HG03039 (cell line): ENCODE measurements at regions not wholly inside any gene's neighbourhood (a gene's known extent, or its start where the extent isn't known, plus 50 kb on each side); places are given as distances from the start of the nearest gene placed in this dataset.

ENCODE experiments used
- ATAC-seq: cut with Tn5 transposase; IDR thresholded peaks from one replicate; pipeline ENCODE4 v1.9.1; 2021; ENCODE audit warnings: mild to moderate bottlenecking, moderate library complexity; ENCODE audit not compliant: unreplicated experiment

DNA sequence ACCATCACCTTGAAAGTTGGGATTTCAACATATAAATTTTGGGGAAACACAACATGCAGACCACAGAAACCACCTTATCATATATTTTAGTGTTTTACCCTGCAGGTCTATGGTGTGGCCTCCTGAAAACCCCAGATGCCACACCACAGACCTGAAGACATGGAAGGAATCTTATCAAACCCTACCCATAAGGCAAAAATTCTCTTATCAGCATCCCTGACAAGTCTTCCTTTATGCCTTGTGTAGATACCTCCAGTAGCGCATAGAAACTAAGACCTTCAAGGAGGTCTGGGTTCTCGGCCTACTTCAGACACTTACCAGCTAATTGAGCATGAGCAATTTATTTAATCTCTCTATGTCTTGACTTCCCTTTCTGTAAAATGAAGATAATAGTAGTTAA is 59.1 kb upstream of the SLC14A2 start:
- ATAC-seq: no peak

DNA sequence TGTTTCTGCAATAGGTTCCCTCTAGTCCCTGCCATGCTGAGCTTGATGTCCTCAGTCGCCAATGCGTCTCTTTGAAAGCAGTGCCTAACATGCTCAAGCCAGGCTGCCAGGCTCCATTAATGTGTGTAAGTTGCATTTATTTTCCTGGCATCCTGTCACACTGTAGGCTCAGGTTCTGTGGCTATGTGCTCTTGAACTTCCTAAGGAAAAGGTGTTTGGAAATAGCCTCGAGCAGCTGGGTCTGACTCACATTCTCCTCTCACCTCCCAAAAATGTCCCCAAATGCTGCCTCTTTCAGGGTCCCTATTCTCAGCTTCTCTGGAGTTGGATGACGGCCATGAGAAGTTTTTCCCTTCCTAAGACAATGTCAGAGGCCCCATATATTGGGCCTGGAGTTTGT is 58.0 kb upstream of the SLC14A2 start:
- no peak for ATAC-seq

DNA sequence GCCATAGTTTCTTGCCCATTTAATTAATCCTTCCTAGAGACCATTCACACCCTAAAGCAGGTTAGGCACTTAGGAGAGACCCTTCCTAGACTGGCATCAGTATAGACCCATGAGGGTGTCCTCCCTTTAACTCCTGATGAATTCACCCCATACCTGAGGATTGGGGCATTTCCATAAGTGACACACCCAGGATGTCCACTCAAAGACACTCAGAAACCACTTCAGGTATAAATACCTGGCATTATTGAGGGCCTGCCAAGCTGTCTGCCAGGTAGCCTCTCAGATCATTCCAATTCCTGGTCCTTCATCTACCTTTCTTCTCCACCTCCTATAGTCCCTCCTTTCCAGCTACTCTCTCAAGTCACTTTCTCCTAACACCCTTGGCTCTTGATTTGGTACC is 57.5 kb upstream of the SLC14A2 start:
- no peak for ATAC-seq

DNA sequence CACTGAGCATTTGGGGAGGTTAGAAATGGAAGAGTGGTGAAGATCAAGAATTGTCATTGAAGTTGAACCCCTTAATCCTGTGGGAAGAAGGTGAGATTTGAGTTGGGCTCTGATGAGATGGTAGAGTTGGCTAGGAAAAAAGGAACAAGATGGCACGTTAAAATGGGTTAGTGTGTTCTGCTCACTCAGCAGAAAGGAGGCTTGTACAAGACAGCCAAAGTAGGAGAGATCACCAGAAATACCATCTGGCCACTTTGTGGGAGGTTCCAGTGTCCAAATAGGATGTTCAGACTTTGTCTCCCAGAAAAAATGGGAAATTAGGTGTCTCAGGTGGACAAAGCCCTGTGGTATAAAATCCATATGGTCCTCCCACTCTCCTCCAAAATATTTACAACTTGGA is 56.0 kb upstream of the SLC14A2 start:
- no peak for ATAC-seq

DNA sequence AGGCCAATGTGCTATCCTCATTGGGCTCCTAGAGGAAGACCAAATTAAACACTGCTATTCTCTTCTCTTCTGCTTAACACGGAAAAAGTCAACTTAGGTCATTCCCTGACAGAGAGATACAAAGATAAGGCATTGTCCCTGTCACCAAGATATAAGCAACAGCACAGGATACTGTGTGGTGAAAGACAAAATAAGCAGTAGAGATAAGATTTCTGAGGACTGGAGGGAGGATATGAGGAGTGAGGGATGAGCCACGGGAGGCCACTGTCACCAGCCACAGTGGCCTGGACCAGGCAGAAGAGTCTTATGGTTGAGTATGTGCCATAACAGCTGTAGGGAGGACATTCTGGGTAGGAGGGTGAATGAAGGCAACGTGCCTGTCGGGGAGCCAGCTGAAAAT is 54.4 kb upstream of the SLC14A2 start:
- no peak for ATAC-seq

DNA sequence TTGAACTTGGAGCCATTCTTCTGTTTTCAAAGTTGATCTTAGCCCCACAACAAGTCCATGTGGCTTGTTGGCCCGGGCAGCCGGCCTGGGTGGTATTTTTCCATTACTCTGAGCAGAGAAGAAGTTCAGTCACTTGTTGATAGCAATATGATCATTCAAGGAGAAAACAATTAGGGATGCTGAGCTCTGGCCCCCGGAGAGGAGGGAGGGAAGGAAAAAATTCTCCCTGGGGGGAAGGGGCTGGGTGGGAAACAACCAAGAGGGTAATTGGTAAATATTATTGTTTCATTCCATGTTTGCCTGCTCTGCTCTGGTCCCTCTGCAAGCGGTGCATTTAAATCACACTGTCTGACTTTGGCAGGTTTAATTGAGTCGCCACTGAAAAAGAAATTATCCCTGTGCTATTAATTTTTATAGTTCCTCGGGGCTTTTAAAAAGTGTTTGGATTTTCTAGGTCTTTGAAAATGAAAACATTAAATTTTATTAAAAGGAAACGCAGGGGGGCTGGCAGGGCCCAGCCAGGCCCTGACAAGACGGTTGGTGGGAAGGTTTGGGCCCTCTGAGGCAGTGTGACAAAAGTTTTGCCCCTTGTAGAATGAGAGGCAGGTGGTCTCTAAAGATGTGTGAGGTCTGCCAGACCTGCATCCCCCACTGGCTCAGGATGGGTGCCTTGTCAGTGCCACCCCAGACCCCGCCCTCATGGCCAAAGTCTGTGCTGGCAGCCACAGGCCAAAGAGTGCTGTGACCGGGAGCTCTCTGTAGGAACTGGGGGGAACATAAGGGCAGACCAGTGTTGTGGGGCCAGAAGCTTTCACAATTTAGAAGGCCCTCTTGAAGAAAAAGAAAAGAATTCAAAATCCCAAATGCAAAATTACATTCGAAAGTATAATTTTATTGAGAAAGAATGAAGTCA is 52.5 kb upstream of the SLC14A2 start:
- no peak for ATAC-seq

DNA sequence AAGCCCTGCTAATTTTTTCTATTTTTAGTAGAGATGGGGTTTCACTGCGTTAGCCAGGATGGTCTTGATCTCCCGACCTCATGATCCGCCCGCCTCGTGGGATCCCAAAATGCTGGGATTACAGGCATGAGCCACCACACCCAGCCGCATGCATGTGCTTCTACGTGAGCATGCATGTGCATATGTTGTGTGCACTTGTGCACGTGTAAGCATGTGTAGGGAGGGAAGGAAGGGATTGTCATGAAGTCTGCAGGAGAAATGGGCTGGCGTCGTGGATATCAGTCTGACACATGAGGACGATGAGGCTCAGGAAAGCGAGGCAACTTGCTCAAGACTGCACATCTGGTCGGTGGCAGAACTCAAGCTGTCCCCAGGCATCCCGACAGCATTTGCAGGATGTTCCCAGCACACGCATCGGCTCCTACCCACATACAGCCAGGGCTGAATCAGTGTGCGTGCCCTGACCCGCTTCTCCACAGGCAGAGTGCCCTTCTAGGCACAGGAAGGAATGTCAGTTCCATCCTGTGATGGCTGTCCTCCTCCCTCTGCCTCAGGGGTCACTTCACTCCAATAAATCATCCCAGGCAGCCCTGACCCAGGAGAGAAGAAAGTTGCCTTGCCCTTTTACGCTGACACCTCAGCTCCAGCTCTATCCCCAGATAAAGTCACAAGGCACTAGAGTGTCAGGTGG is 49.9 kb upstream of the SLC14A2 start:
- ATAC-seq: no peak
